GM12878 (cell line): ENCODE measurements at regions not wholly inside any gene's neighbourhood (a gene's known extent, or its start where the extent isn't known, plus 50 kb on each side); places are given as distances from the start of the nearest gene placed in this dataset.

Experiments used
- ATAC-seq: fragments of 200-7000 bp; cut with Tn5 transposase; 3 replicates; pipeline ENCODE4 v1.9.1; 2020; ENCODE audit warnings: mild to moderate bottlenecking, moderate library complexity
- BruUV-seq: library from RNA; stranded (reverse); fragments of 400-500 nt; replicated peaks from 2 replicates; lab custom pipeline; 2021; lab: Mats Ljungman, UMichigan
- CTCF ChIA-PET: fragments of 300-600 bp; sonication (Branson Sonifier 250); formaldehyde crosslinking; extraction: SDS; loops from one replicate; lab custom pipeline; 2021; ENCODE audit warnings: inconsistent platforms; lab: Yijun Ruan, JAX
- POLR2A ChIA-PET: fragments of 350-600 bp; formaldehyde crosslinking; extraction: SDS; loops from one replicate; lab custom pipeline; 2021; ENCODE audit warnings: inconsistent platforms; lab: Charles Lee
- RAD21 ChIA-PET: fragments of 300-600 bp; sonication (Branson Sonifier 250); formaldehyde crosslinking; loops from one replicate; lab custom pipeline; 2023; ENCODE audit warnings: antibody characterized with exemption; ENCODE audit not compliant: unreplicated experiment; lab: Charles Lee
- SMC1A ChIA-PET: fragments of 300-600 bp; sonication (Branson Sonifier 250); formaldehyde crosslinking; loops from one replicate; lab custom pipeline; 2023; ENCODE audit not compliant: unreplicated experiment, uncharacterized antibody; lab: Charles Lee
- DNase-seq: peaks from one replicate; pipeline ENCODE4 v3.0.0-alpha.2; 2011; ENCODE audit warnings: low read depth, low spot score
- FAIRE-seq: peaks from 3 replicates; lab custom pipeline; 2011; peaks lifted over from hg19 to GRCh38; lab: Jason Lieb, UNC
- H2AFZ ChIP-seq: 2 replicates; pipeline ENCODE4 v1.6.0; 2011; ENCODE audit warnings: low read depth, low read length, control low read depth; ENCODE audit not compliant: control insufficient read depth
- H3K27ac ChIP-seq: 2 replicates; pipeline ENCODE4 v1.5.1; 2011; ENCODE audit warnings: control low read depth; ENCODE audit not compliant: control insufficient read depth, insufficient read depth
- H3K27me3 ChIP-seq, 2 experiments: replicated peaks in 1 of 2; 2 replicates each; pipeline versions ENCODE4 v1.6.0 to v1.6.1; 2011; ENCODE audit warnings: low read length in 1 of 2; ENCODE audit not compliant: control insufficient read depth in 2 of 2, insufficient read depth in 2 of 2
- H3K36me3 ChIP-seq, 2 experiments: 2 replicates each; pipeline ENCODE4 v1.5.1; 2011; ENCODE audit warnings: low read length in 1 of 2; ENCODE audit not compliant: control insufficient read depth in 2 of 2, insufficient read depth in 2 of 2
- H3K4me1 ChIP-seq: 2 replicates; pipeline ENCODE4 v1.6.1; 2011; ENCODE audit warnings: mild to moderate bottlenecking, low read length, moderate library complexity, mixed read lengths; ENCODE audit not compliant: control insufficient read depth, insufficient read depth
- H3K4me2 ChIP-seq: 2 replicates; pipeline ENCODE4 v1.6.0; 2011; ENCODE audit warnings: control low read depth; ENCODE audit not compliant: control insufficient read depth, insufficient read depth
- H3K4me3 ChIP-seq: fragments of 200-600 bp; sonication (generic); 2 replicates; pipeline ENCODE4 v1.5.1; 2016
- H3K79me2 ChIP-seq: 2 replicates; pipeline ENCODE4 v1.6.0; 2011; ENCODE audit warnings: low read length; ENCODE audit not compliant: control insufficient read depth, insufficient read depth
- H3K9ac ChIP-seq: 2 replicates; pipeline ENCODE4 v1.8.0; 2011; ENCODE audit warnings: low read length, control low read depth, mixed read lengths; ENCODE audit not compliant: control insufficient read depth, insufficient read depth
- H3K9me3 ChIP-seq: replicated peaks from 3 replicates; pipeline ENCODE4 v1.5.1; 2011; ENCODE audit warnings: mild to moderate bottlenecking, low read length; ENCODE audit not compliant: control insufficient read depth, insufficient read depth
- H4K20me1 ChIP-seq: 2 replicates; pipeline ENCODE4 v1.6.0; 2011; ENCODE audit not compliant: control insufficient read depth, insufficient read depth
- ASH2L ChIP-seq: fragments of 300-600, 200-600 bp; sonication (generic); IDR thresholded peaks from 2 replicates; pipeline ENCODE4 v1.6.1; 2017; ENCODE audit warnings: low read depth, mild to moderate bottlenecking, borderline replicate concordance
- EED ChIP-seq: sonication (generic); IDR thresholded peaks from 2 replicates; pipeline ENCODE4 v1.6.1; 2016; ENCODE audit warnings: antibody characterized with exemption, low read depth
- EP300 ChIP-seq, 2 experiments: fragments of 150-350 bp in 1 of 2; IDR thresholded peaks; 2 replicates each; pipeline ENCODE4 v1.6.1; 2011 to 2012; ENCODE audit warnings: low read depth in 2 of 2, low read length in 2 of 2, borderline replicate concordance in 1 of 2, improper control_type of control experiment in 1 of 2, inconsistent platforms in 1 of 2; ENCODE audit not compliant: control insufficient read depth in 1 of 2
- FOXK2 ChIP-seq: fragments of 450-650 bp; IDR thresholded peaks from 2 replicates; pipeline ENCODE4 v1.6.1; 2017; ENCODE audit warnings: mild to moderate bottlenecking, moderate library complexity
- FOXM1 ChIP-seq: IDR thresholded peaks from 2 replicates; pipeline ENCODE4 v1.6.1; 2012; ENCODE audit warnings: low read depth, mild to moderate bottlenecking, inconsistent platforms, low read length, moderate library complexity
- HDAC2 ChIP-seq: fragments of 200-600 bp; sonication (generic); IDR thresholded peaks from 2 replicates; pipeline ENCODE4 v1.6.1; 2017
- MXI1 ChIP-seq: fragments of 150-350 bp; IDR thresholded peaks from 2 replicates; pipeline ENCODE4 v1.6.1; 2011; ENCODE audit warnings: low read depth, mild to moderate bottlenecking, inconsistent platforms, low read length, improper control_type of control experiment
- NR2C2 ChIP-seq: IDR thresholded peaks from 2 replicates; pipeline ENCODE4 v1.6.1; 2011; ENCODE audit warnings: borderline replicate concordance, low read depth; ENCODE audit not compliant: control insufficient read depth, insufficient read length
- POLR2AphosphoS2 ChIP-seq: IDR thresholded peaks from 2 replicates; pipeline ENCODE4 v1.6.1; 2011; ENCODE audit warnings: low read depth, mild to moderate bottlenecking, low read length, improper control_type of control experiment, moderate library complexity
- SMAD5 ChIP-seq: IDR thresholded peaks from 2 replicates; pipeline ENCODE4 v1.6.1; 2016; ENCODE audit warnings: antibody characterized with exemption, low read depth
- SP1 ChIP-seq: IDR thresholded peaks from one replicate; pipeline ENCODE4 v1.6.1; 2011; ENCODE audit warnings: low read depth, low read length
- SUPT20H ChIP-seq: IDR thresholded peaks from 2 replicates; pipeline ENCODE4 v1.6.1; 2011; ENCODE audit warnings: low read depth, mild to moderate bottlenecking, low read length, moderate library complexity, borderline replicate concordance; ENCODE audit not compliant: control insufficient read depth
- ZNF207 ChIP-seq: fragments of 450-650 bp; IDR thresholded peaks from 2 replicates; pipeline ENCODE4 v1.6.1; 2014; ENCODE audit warnings: antibody characterized with exemption, mild to moderate bottlenecking, borderline replicate concordance
- ZNF384 ChIP-seq: IDR thresholded peaks from 2 replicates; pipeline ENCODE4 v1.6.1; 2012; ENCODE audit warnings: low read depth, mild to moderate bottlenecking, low read length, improper control_type of control experiment, borderline replicate concordance
- WGBS: methylation state at CpG from one replicate; pipeline ENCODE4 v1.1.6; 2016; ENCODE audit warnings: low lambda C conversion rate; ENCODE audit not compliant: insufficient replicate concordance, insufficient coverage; ENCODE audit errors: missing lambda C conversion rate; 5-methylcytosine and 5-hydroxymethylcytosine counted together
- in situ Hi-C: fragments of 300-500 bp; cut with MboI; formaldehyde crosslinking; loops from 9 replicates; pipeline ENCODE4 v1.14.3; 2018; ENCODE audit warnings: mixed read lengths
- intact Hi-C: fragments of 100-400 bp; cut with micrococcal nuclease; formaldehyde crosslinking; loops from one replicate; pipeline ENCODE4 v1.14.2; 2022; ENCODE audit not compliant: unreplicated experiment
- TF ChIP-seq, protein P1 (sequence below): fragments of 450-650 bp; IDR thresholded peaks from 2 replicates; pipeline ENCODE4 v1.6.1; 2017; ENCODE audit warnings: borderline replicate concordance
- TF ChIP-seq, protein P2 (sequence below): IDR thresholded peaks from 2 replicates; pipeline ENCODE4 v1.6.1; 2012; ENCODE audit warnings: low read length, inconsistent platforms
- TF ChIP-seq, protein P3 (sequence below), 3 experiments: IDR thresholded peaks in 2 of 3; conservative IDR thresholded peaks in 1 of 3; 2 replicates each; pipeline ENCODE4 v1.5.1; 2011; ENCODE audit warnings: low read depth in 3 of 3, low read length in 3 of 3, mild to moderate bottlenecking in 3 of 3, control low read depth in 2 of 3, moderate library complexity in 2 of 3, inconsistent platforms in 1 of 3, mixed read lengths in 1 of 3; ENCODE audit not compliant: control insufficient read depth in 2 of 3, insufficient read depth in 1 of 3; ENCODE audit errors: extremely low read depth in 1 of 3
- TF ChIP-seq, protein P4 (sequence below): IDR thresholded peaks from 2 replicates; pipeline ENCODE4 v1.6.1; 2011; ENCODE audit warnings: borderline replicate concordance, low read depth, mild to moderate bottlenecking, moderate library complexity, mixed read lengths, low read length; ENCODE audit not compliant: insufficient read depth; ENCODE audit errors: extremely low read length

DNA sequence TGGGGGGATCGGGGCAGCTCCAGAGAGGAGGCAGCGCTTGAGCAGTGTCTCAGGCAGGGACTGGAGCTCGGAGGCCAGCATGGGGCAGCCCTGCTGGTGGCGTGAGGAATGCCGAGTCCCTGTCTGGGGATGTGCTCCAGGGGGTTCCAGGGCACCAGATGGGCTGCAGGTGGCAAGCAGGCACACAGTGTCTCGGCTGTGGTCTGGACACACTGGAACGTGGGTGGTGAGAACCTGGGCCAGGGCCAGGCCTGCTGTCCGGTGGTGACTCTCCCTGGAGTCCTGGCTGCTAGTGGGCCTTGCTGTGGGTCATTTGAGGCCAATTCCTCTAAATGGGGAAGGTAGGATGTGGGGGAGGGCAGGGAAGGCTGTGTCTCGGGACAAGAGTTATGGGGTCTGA lies 199.4 kb upstream of the RTL1 start (continued):
- TF ChIP-seq EED (no peak), SUPT20H (no peak), MXI1 (no peak)

DNA sequence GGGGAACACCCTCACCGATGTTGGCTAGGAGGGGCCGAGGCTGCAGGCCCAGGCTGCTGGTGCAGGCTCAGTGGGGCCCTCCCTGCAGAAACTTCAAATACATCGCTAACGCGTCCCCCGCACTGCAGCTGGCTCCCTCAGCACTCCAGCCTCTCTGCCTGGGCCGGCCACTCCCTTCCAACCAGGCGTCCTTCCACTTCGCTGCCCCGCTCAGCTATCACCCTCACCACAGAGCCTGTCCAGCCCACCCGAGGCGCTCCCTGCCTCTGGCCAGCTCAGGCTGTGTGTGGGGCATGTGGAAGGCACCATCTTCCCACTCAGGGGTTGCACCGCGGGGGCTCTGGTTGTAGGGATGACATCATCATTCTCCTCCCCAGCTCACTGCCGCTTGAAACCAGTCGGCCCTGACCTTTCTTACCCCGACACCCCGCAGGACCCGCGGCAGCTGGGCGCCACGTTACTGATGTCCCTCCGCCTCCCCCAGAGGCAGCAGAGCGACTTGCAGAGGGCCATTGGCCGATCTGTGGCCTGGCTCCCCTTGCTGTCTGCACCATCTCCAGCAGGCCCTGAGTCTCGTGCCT lies 199.9 kb upstream of the RTL1 start:
- no peak for DNase-seq
- 57% methylated on average over 23 of the region's 26 CpGs for WGBS
- H3K79me2 ChIP-seq, result no peaks in the 10 kb centered on the region
- no peaks in the 10 kb centered on the region; the same call in 2 of the 3 replicates for H3K9me3 ChIP-seq
- H4K20me1 ChIP-seq, result no peaks in the 10 kb centered on the region
- H3K4me2 ChIP-seq, result no peak overlapping the region
- RAD21 ChIA-PET, result no interaction called here
- SMC1A ChIA-PET, result no interaction called here
- H3K36me3 ChIP-seq, result no peaks in the 10 kb centered on the region
- intact Hi-C loops, result no loop called here
- H2AFZ ChIP-seq, result no peak overlapping the region
- TF ChIP-seq, protein P1, sequence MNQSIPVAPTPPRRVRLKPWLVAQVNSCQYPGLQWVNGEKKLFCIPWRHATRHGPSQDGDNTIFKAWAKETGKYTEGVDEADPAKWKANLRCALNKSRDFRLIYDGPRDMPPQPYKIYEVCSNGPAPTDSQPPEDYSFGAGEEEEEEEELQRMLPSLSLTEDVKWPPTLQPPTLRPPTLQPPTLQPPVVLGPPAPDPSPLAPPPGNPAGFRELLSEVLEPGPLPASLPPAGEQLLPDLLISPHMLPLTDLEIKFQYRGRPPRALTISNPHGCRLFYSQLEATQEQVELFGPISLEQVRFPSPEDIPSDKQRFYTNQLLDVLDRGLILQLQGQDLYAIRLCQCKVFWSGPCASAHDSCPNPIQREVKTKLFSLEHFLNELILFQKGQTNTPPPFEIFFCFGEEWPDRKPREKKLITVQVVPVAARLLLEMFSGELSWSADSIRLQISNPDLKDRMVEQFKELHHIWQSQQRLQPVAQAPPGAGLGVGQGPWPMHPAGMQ, result no peak
- TF ChIP-seq MXI1 (no peak), FOXK2 (no peak), SP1 (no peak), EP300 (IDR thresholded peaks at IDR 0.05; ENCODE audit: borderline replicate concordance in 1 of 2, control insufficient read depth in 1 of 2, low read depth in 2 of 2, low read length in 2 of 2) (no peak), ASH2L (no peak), SMAD5 (no peak), POLR2AphosphoS2 (no peak), ZNF384 (no peak), ZNF207 (no peak), HDAC2 (no peak), FOXM1 (no peak), NR2C2 (no peak)
- TF ChIP-seq, protein P2, sequence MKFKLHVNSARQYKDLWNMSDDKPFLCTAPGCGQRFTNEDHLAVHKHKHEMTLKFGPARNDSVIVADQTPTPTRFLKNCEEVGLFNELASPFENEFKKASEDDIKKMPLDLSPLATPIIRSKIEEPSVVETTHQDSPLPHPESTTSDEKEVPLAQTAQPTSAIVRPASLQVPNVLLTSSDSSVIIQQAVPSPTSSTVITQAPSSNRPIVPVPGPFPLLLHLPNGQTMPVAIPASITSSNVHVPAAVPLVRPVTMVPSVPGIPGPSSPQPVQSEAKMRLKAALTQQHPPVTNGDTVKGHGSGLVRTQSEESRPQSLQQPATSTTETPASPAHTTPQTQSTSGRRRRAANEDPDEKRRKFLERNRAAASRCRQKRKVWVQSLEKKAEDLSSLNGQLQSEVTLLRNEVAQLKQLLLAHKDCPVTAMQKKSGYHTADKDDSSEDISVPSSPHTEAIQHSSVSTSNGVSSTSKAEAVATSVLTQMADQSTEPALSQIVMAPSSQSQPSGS, result no peak
- TF ChIP-seq, protein P3, sequence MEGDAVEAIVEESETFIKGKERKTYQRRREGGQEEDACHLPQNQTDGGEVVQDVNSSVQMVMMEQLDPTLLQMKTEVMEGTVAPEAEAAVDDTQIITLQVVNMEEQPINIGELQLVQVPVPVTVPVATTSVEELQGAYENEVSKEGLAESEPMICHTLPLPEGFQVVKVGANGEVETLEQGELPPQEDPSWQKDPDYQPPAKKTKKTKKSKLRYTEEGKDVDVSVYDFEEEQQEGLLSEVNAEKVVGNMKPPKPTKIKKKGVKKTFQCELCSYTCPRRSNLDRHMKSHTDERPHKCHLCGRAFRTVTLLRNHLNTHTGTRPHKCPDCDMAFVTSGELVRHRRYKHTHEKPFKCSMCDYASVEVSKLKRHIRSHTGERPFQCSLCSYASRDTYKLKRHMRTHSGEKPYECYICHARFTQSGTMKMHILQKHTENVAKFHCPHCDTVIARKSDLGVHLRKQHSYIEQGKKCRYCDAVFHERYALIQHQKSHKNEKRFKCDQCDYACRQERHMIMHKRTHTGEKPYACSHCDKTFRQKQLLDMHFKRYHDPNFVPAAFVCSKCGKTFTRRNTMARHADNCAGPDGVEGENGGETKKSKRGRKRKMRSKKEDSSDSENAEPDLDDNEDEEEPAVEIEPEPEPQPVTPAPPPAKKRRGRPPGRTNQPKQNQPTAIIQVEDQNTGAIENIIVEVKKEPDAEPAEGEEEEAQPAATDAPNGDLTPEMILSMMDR (IDR thresholded peaks at IDR 0.05 in 2 of 3, conservative IDR thresholded peaks at IDR 0.05 in 1 of 3; ENCODE audit: control insufficient read depth in 2 of 3, extremely low read depth in 1 of 3, insufficient read depth in 1 of 3, low read depth in 3 of 3, low read length in 3 of 3), result no peak
- TF ChIP-seq, protein P4, sequence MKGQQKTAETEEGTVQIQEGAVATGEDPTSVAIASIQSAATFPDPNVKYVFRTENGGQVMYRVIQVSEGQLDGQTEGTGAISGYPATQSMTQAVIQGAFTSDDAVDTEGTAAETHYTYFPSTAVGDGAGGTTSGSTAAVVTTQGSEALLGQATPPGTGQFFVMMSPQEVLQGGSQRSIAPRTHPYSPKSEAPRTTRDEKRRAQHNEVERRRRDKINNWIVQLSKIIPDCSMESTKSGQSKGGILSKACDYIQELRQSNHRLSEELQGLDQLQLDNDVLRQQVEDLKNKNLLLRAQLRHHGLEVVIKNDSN, result no peak
- no peak for ATAC-seq
- H3K9ac ChIP-seq, result no peak overlapping the region
- H3K27ac ChIP-seq, result no peak overlapping the region
- POLR2A ChIA-PET, result no interaction called here
- in situ Hi-C loops, result no loop called here
- no peak overlapping the region for H3K4me3 ChIP-seq
- H3K27me3 ChIP-seq, result no peaks in the 10 kb centered on the region
- H3K4me1 ChIP-seq, result no peaks in the 10 kb centered on the region
- CTCF ChIA-PET, result no interaction called here
- FAIRE-seq, result no peak
- no TSS peak for BruUV-seq
